IMR-90 (cell line): ENCODE measurements at regions not wholly inside any gene's neighbourhood (a gene's known extent, or its start where the extent isn't known, plus 50 kb on each side); places are given as distances from the start of the nearest gene placed in this dataset.

Source experiments
- MAZ ChIP-seq: IDR thresholded peaks from 2 replicates; pipeline ENCODE4 v1.6.1; 2012; ENCODE audit warnings: low read depth, mild to moderate bottlenecking, low read length, improper control_type of control experiment, moderate library complexity, borderline replicate concordance
- MXI1 ChIP-seq: IDR thresholded peaks from 2 replicates; pipeline ENCODE4 v1.6.1; 2012; ENCODE audit warnings: low read depth, mild to moderate bottlenecking, low read length, moderate library complexity, borderline replicate concordance
- POLR2A ChIP-seq: IDR thresholded peaks from 2 replicates; pipeline ENCODE4 v1.6.1; 2012; ENCODE audit warnings: mild to moderate bottlenecking, low read depth, low read length
- RFX5 ChIP-seq: IDR thresholded peaks from 2 replicates; pipeline ENCODE4 v1.8.0; 2012; ENCODE audit warnings: low read depth, mild to moderate bottlenecking, low read length, moderate library complexity
- TF ChIP-seq, protein P1 (sequence below): conservative IDR thresholded peaks from 2 replicates; pipeline ENCODE4 v1.5.1; 2012; ENCODE audit warnings: mild to moderate bottlenecking, low read depth, low read length, improper control_type of control experiment
- TF ChIP-seq, protein P2 (sequence below): fragments of 150-350 bp; IDR thresholded peaks from 2 replicates; pipeline ENCODE4 v1.6.1; 2016; ENCODE audit warnings: low read depth, mild to moderate bottlenecking, low read length, moderate library complexity, borderline replicate concordance

DNA sequence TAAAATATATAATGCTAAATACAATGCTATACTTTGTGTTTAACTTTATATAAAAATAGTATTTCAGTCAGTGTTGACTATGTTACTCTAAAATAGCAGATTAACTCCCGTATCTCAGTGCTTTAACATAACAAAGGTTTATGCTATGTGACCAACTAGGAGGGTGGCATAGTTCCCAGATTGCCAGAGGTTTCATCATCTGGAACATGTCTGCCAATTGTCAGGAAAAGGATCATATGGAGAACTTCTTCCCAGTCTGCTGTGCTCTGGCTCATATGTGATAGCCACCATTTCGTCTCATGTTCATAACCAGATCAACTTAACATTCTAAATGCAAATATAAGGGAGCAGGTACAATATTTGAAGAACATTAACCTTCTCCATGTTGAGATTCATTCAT lies 720.2 kb downstream of the MCTP2 start:
- TF ChIP-seq, protein P1, sequence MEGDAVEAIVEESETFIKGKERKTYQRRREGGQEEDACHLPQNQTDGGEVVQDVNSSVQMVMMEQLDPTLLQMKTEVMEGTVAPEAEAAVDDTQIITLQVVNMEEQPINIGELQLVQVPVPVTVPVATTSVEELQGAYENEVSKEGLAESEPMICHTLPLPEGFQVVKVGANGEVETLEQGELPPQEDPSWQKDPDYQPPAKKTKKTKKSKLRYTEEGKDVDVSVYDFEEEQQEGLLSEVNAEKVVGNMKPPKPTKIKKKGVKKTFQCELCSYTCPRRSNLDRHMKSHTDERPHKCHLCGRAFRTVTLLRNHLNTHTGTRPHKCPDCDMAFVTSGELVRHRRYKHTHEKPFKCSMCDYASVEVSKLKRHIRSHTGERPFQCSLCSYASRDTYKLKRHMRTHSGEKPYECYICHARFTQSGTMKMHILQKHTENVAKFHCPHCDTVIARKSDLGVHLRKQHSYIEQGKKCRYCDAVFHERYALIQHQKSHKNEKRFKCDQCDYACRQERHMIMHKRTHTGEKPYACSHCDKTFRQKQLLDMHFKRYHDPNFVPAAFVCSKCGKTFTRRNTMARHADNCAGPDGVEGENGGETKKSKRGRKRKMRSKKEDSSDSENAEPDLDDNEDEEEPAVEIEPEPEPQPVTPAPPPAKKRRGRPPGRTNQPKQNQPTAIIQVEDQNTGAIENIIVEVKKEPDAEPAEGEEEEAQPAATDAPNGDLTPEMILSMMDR: no peak
- TF ChIP-seq POLR2A (no peak), RFX5 (no peak), MXI1 (no peak), MAZ (no peak)
- TF ChIP-seq, protein P2, sequence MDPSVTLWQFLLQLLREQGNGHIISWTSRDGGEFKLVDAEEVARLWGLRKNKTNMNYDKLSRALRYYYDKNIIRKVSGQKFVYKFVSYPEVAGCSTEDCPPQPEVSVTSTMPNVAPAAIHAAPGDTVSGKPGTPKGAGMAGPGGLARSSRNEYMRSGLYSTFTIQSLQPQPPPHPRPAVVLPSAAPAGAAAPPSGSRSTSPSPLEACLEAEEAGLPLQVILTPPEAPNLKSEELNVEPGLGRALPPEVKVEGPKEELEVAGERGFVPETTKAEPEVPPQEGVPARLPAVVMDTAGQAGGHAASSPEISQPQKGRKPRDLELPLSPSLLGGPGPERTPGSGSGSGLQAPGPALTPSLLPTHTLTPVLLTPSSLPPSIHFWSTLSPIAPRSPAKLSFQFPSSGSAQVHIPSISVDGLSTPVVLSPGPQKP: no peak
